GM10266 (cell line): ENCODE measurements at regions not wholly inside any gene's neighbourhood (a gene's known extent, or its start where the extent isn't known, plus 50 kb on each side); places are given as distances from the start of the nearest gene placed in this dataset.
"Not testable (repeated sequence)": the region's sequence is repeated elsewhere in the genome, so short reads cannot be mapped to it uniquely, and the experiment has no call there.

Experiments
- DNase-seq: peaks from one replicate; pipeline ENCODE4 v3.0.0; 2012; ENCODE audit errors: extremely low spot score
- CTCF ChIP-seq: IDR thresholded peaks from 2 replicates; pipeline ENCODE4 v1.5.1; 2012; ENCODE audit warnings: mild to moderate bottlenecking, low read depth; ENCODE audit not compliant: control insufficient read depth, insufficient read depth; ENCODE audit errors: missing control alignments

- no peak for TF ChIP-seq CTCF
These were observed 219.8 kb downstream of the TFCP2L1 start for GRCh38 chr2:121065239-121065638.

GRCh38 chr2:121066526-121066925, 218.5 kb downstream of the TFCP2L1 start:
- DNase-seq = no peak

More at GRCh38 chr2:121065239-121065638, 219.8 kb downstream of the TFCP2L1 start:
- no peak for DNase-seq

GRCh38 chr2:121068851-121069250, 216.2 kb downstream of the TFCP2L1 start:
- no peak for TF ChIP-seq CTCF
- DNase-seq = no peak

More at GRCh38 chr2:121066526-121066925, 218.5 kb downstream of the TFCP2L1 start:
- TF ChIP-seq CTCF = no peak

- no peak for DNase-seq
- no peak for TF ChIP-seq CTCF
These were observed 215.5 kb downstream of the TFCP2L1 start for GRCh38 chr2:121069434-121069969.

GRCh38 chr2:121070061-121070460, 214.9 kb downstream of the TFCP2L1 start:
- DNase-seq = not testable (repeated sequence)

- peak; percentile 73 for DNase-seq
- TF ChIP-seq CTCF = peak; percentile 70
These were observed 213.9 kb downstream of the TFCP2L1 start for GRCh38 chr2:121071034-121071504.

GRCh38 chr2:121072784-121073183, 212.2 kb downstream of the TFCP2L1 start:
- no peak for DNase-seq

More at GRCh38 chr2:121072784-121073183, 212.2 kb downstream of the TFCP2L1 start:
- TF ChIP-seq CTCF = no peak
